Muscle of leg (tissue), 3 donors: ENCODE measurements at regions not wholly inside any gene's neighbourhood (a gene's known extent, or its start where the extent isn't known, plus 50 kb on each side); places are given as distances from the start of the nearest gene placed in this dataset.
"Not testable (repeated sequence)": the region's sequence is repeated elsewhere in the genome, so short reads cannot be mapped to it uniquely, and the experiment has no call there.

Experiments
- DNase-seq: peaks from one replicate; pipeline ENCODE4 v3.0.0; 2013
- H3K27ac ChIP-seq: one replicate; pipeline ENCODE4 v1.5.1; 2013; ENCODE audit warnings: mild to moderate bottlenecking, low read length, control low read depth
- H3K27me3 ChIP-seq: one replicate; pipeline ENCODE4 v1.6.1; 2013; ENCODE audit warnings: low read length; ENCODE audit not compliant: control insufficient read depth, insufficient read depth
- H3K36me3 ChIP-seq: one replicate; pipeline ENCODE4 v1.6.1; 2013; ENCODE audit warnings: low read length; ENCODE audit not compliant: control insufficient read depth, insufficient read depth
- H3K4me1 ChIP-seq: one replicate; pipeline ENCODE4 v1.6.1; 2013; ENCODE audit warnings: low read length; ENCODE audit not compliant: control insufficient read depth, insufficient read depth
- H3K4me3 ChIP-seq: one replicate; pipeline ENCODE4 v1.5.1; 2013; ENCODE audit warnings: low read length, control low read depth
- H3K9me3 ChIP-seq: replicated peaks from 2 replicates; pipeline ENCODE4 v1.6.1; 2013; ENCODE audit warnings: low read depth, low read length; ENCODE audit not compliant: control insufficient read depth
- WGBS: methylation state at CpG from one replicate; pipeline ENCODE4 v1.1.5; 2013; ENCODE audit warnings: missing lambda C conversion rate; ENCODE audit not compliant: insufficient coverage; 5-methylcytosine and 5-hydroxymethylcytosine counted together

- not testable (repeated sequence) for DNase-seq, H3K27ac ChIP-seq, H3K36me3 ChIP-seq, H3K4me3 ChIP-seq, H3K9me3 ChIP-seq, H3K4me1 ChIP-seq, H3K27me3 ChIP-seq
- WGBS = 80% methylated on average over 1 of the region's 1 CpG
These were observed 336.1 kb downstream of the RPIA start for GRCh38 chr2:89027536-89027935.

- H3K9me3 ChIP-seq, H3K36me3 ChIP-seq, H3K27me3 ChIP-seq, H3K27ac ChIP-seq, H3K4me1 ChIP-seq, H3K4me3 ChIP-seq: not testable (repeated sequence)
- WGBS = no CpG with 5 or more reads among the region's 4 CpGs
- DNase-seq = peak; percentile 9
These were observed 337.8 kb downstream of the RPIA start for GRCh38 chr2:89029257-89029656.

- WGBS = no CpG with 5 or more reads among the region's 3 CpGs
- not testable (repeated sequence) for H3K36me3 ChIP-seq, H3K27ac ChIP-seq, H3K9me3 ChIP-seq, H3K4me1 ChIP-seq, H3K27me3 ChIP-seq, H3K4me3 ChIP-seq
- peak; percentile 60 for DNase-seq
These were observed 356.9 kb downstream of the RPIA start for GRCh38 chr2:89048138-89049066.

GRCh38 chr2:89058616-89059015 is 367.1 kb downstream of the RPIA start:
- DNase-seq, H3K36me3 ChIP-seq, H3K9me3 ChIP-seq, H3K27ac ChIP-seq, H3K27me3 ChIP-seq, H3K4me3 ChIP-seq, H3K4me1 ChIP-seq: not testable (repeated sequence)
- no CpG with 5 or more reads among the region's 4 CpGs for WGBS

- H3K9me3 ChIP-seq, H3K27ac ChIP-seq, DNase-seq, H3K4me3 ChIP-seq, H3K36me3 ChIP-seq, H3K27me3 ChIP-seq, H3K4me1 ChIP-seq: not testable (repeated sequence)
- WGBS = no CpG with 5 or more reads among the region's 1 CpG
These were observed 369.7 kb downstream of the RPIA start for GRCh38 chr2:89061174-89061573.

- not testable (repeated sequence) for DNase-seq, H3K9me3 ChIP-seq, H3K27me3 ChIP-seq, H3K4me3 ChIP-seq, H3K4me1 ChIP-seq, H3K27ac ChIP-seq, H3K36me3 ChIP-seq
- WGBS = no CpG with 5 or more reads among the region's 4 CpGs
These were observed 385.3 kb downstream of the RPIA start for GRCh38 chr2:89076771-89077170.

GRCh38 chr2:89092911-89093310 is 401.4 kb downstream of the RPIA start:
- no CpG with 5 or more reads among the region's 8 CpGs for WGBS
- not testable (repeated sequence) for H3K27me3 ChIP-seq, H3K36me3 ChIP-seq, DNase-seq, H3K9me3 ChIP-seq, H3K4me3 ChIP-seq, H3K27ac ChIP-seq, H3K4me1 ChIP-seq

- WGBS = no CpG with 5 or more reads among the region's 4 CpGs
- peak; percentile 31 for DNase-seq
These were observed 403.6 kb downstream of the RPIA start for GRCh38 chr2:89095060-89095459.

GRCh38 chr2:89102587-89102986 is 411.1 kb downstream of the RPIA start:
- H3K36me3 ChIP-seq, H3K4me1 ChIP-seq, H3K4me3 ChIP-seq, DNase-seq, H3K9me3 ChIP-seq, H3K27me3 ChIP-seq, H3K27ac ChIP-seq: not testable (repeated sequence)
- WGBS = no CpG with 5 or more reads among the region's 4 CpGs

More at GRCh38 chr2:89095060-89095459, 403.6 kb downstream of the RPIA start:
- H3K4me1 ChIP-seq, H3K9me3 ChIP-seq, H3K36me3 ChIP-seq, H3K4me3 ChIP-seq, H3K27ac ChIP-seq, H3K27me3 ChIP-seq: not testable (repeated sequence)

- not testable (repeated sequence) for H3K27me3 ChIP-seq, DNase-seq, H3K9me3 ChIP-seq, H3K36me3 ChIP-seq, H3K4me3 ChIP-seq, H3K27ac ChIP-seq, H3K4me1 ChIP-seq
- WGBS = no CpG with 5 or more reads among the region's 3 CpGs
These were observed 415.0 kb downstream of the RPIA start for GRCh38 chr2:89106369-89107019.
